ENCODE measurements at regions not wholly inside any gene's neighbourhood (a gene's known extent, or its start where the extent isn't known, plus 50 kb on each side); places are given as distances from the start of the nearest gene placed in this dataset.

DNA sequence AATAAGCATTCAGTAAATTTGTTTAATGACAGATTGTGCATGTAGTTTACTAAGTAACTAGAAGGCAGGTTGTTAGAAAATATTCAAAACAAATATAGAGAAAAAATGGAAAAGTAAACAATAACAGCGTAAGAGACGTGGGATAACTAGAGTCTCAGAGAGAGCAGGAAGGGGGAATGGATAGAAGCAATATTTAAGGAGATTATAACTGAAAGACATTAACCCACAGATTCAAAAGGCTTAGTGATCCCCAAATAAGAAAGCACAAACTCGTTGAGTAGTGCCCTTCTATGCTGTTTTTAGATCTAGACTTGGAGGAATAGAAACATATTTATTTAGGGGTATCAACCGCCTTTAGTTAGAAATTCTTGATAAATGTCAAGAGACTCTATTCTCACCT lies 169.7 kb upstream of the RGS6 start:
- TF ChIP-seq, protein P1, sequence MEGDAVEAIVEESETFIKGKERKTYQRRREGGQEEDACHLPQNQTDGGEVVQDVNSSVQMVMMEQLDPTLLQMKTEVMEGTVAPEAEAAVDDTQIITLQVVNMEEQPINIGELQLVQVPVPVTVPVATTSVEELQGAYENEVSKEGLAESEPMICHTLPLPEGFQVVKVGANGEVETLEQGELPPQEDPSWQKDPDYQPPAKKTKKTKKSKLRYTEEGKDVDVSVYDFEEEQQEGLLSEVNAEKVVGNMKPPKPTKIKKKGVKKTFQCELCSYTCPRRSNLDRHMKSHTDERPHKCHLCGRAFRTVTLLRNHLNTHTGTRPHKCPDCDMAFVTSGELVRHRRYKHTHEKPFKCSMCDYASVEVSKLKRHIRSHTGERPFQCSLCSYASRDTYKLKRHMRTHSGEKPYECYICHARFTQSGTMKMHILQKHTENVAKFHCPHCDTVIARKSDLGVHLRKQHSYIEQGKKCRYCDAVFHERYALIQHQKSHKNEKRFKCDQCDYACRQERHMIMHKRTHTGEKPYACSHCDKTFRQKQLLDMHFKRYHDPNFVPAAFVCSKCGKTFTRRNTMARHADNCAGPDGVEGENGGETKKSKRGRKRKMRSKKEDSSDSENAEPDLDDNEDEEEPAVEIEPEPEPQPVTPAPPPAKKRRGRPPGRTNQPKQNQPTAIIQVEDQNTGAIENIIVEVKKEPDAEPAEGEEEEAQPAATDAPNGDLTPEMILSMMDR (IDR thresholded peaks at IDR 0.05), result no peak
- TF ChIP-seq POLR2A (IDR thresholded peaks at IDR 0.05) (no peak), EP300 (IDR thresholded peaks at IDR 0.05) (no peak), POLR2AphosphoS5 (IDR thresholded peaks at IDR 0.05) (no peak)
